ENCODE measurements at regions not wholly inside any gene's neighbourhood (a gene's known extent, or its start where the extent isn't known, plus 50 kb on each side); places are given as distances from the start of the nearest gene placed in this dataset.

DNA sequence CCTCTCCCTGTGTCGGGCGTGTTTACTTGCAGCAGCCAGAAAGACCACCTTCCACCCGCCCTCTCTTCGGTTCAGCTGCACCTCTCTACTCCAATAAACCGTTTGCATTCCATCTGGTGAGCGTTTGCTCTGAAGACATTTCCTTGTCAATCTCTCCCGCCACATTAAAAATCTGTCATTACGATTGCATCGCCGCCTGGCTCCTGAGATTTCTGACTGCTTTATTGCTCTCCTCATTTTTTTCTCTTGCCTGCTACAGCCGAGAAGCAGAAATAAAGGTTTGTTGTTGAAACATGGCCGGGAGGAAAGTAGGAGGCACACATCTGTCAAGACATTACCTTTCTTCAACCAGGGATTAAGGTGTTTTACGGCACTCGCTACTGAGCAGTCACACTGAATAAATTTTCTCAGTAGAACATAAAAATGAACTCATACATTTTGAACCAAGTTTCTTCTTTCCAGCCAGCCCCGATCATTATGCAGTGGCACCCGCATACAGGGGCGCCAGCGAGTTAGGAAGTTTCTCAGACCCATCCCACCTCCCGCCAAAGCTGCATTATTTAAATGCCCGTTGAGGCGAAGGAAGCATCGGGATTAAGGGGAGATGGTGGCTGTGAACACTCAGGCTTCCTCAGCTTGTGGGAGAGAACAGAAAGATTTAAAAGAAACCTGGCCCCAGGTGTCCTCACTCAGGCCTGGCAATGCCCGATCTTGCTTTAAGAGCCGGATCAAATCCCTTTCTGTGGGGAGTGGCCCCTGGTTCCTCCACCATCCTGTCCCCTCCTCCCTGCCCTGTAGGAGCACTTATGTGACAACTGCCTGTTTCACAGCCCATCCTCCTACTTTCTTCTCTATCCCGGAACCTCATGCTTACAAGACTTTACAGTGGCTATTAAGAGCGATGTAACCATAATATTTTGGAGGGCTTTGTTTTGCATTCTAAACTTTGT is 1108.9 kb downstream of the BCL11B start:
- no peak for DNase-seq (ENCODE audit: low spot score)

DNA sequence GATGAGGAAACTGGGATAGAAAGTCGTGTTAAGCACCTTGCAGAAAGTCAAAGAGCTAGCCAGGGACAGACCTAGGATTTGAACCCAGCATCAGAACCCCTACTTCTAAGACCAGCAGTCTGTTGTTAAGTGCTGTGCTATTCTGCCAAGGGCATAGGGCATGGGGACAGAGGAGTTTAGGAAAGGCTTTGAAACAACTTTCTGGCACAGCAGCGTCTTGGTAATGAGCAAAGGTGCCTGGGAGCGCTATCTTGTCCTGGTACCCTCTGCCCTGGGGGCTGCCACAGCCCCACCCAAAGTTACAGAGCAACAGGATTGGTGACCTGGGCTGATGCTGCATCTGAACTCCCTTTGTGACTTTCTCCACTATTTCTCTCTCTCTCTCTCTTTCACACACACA is 1108.1 kb downstream of the BCL11B start:
- DNase-seq (ENCODE audit: low spot score): no peak

DNA sequence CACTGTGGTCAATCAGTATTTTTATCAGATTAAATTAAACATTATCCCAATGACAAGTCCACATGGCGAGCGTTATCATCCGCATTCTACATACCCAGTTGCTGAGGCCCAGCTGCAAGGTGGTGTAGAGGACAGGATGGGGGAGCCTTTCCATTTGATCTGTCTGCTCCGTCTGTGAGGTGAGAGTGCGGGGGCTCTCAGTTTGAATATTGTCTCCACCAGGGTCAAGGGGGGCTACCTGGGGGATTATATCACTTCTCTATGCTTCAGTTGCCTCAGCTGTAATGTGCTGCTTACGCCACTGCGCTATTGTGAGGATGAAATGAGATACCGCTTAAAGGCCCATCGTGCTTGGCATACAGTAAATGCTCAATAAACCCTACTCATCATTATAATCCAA is 1106.0 kb downstream of the BCL11B start:
- no peak for DNase-seq (ENCODE audit: low spot score)

DNA sequence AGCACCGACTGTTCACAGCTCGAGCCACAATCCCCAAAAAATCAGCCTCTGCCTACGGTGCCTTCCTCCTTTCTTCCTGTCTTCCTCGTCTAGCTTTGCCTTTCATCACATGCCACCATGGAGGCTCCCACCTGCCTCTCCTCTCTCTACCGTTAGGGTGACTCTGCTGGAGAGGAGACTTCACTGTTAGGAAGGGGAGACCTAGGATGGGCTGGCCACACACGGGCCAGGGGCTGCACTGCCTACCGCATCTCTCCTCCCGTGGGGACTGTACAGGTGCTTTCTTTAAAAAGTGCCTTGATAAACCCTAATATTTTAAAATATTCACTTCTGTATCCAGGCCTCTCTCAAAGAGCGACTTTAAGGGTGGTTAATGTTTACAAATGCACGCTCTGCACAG is 1104.7 kb downstream of the BCL11B start:
- DNase-seq (ENCODE audit: low spot score): no peak

- DNase-seq (ENCODE audit: low spot score): no peak
Observed at GRCh38 chr14:98167705-98168104, 1104.3 kb downstream of the BCL11B start.

DNA sequence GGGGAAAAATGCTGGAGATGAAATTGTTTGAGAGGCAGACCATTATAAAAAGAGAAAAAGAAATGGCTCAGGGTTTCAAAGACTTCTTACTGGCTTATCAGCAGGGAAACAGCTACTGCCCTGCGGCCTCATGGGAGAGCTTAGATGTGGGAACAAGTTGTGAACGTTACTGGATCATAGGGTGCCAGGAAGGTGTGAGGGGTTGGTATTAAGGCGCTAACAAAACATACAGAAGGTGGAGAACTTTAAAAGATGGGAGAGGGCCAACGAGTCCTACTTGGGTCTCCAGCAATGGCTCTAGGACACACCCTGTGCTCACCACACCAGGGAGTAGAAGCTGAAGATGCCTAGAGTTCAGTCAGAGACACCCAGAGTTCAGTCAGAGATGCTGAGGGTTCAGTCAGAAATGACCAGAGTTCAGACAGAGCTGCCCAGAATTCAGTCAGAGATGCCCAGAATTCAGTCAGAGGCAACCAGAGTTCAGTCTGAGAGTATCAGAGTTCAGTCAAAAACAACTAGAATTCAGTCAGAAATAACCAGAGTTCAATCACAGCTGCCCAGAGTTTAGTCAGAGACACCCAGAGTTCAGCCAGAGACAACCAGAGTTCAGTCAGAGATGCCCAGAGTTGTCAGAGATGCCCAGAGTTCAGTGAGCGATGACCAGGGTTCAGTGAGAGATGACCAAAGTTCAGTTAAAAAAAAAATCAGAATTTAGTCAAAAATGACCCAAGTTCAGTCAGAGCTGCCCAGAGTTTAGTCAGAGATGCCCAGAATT is 1103.6 kb downstream of the BCL11B start:
- DNase-seq (ENCODE audit: low spot score): no peak

GRCh38 chr14:98169170-98169587 is 1102.8 kb downstream of the BCL11B start:
- DNase-seq (ENCODE audit: low spot score): no peak

- no peak for DNase-seq (ENCODE audit: low spot score)
Observed at GRCh38 chr14:98170575-98170974, 1101.4 kb downstream of the BCL11B start.

- no peak for DNase-seq (ENCODE audit: low spot score)
Observed at GRCh38 chr14:98171654-98172053, 1100.3 kb downstream of the BCL11B start.

GRCh38 chr14:98172243-98172778 is 1099.7 kb downstream of the BCL11B start:
- DNase-seq (ENCODE audit: low spot score): no peak

- DNase-seq (ENCODE audit: low spot score): no peak
Observed at GRCh38 chr14:98173305-98173704, 1098.7 kb downstream of the BCL11B start.

DNA sequence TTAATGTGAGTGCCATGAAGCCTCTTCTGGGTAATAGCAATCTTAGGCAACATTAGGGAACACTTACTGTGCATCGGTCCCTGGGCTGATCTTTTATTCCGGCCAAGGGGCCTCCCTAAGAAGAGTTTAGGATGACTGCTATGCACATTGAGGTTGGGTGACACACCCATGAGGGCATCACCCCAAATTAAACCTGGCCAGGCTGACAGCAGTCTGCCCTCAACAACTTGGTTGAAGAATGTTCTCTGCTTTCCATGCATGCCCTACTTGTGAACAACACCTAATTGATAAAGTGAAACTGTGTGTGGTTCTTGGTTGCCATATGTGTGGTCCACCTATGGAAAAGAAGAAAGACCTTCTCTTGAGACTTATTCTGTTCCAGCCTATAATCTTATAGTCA is 1098.0 kb downstream of the BCL11B start:
- no peak for DNase-seq (ENCODE audit: low spot score)

GRCh38 chr14:98175436-98175835 is 1096.6 kb downstream of the BCL11B start:
- DNase-seq (ENCODE audit: low spot score): no peak

DNA sequence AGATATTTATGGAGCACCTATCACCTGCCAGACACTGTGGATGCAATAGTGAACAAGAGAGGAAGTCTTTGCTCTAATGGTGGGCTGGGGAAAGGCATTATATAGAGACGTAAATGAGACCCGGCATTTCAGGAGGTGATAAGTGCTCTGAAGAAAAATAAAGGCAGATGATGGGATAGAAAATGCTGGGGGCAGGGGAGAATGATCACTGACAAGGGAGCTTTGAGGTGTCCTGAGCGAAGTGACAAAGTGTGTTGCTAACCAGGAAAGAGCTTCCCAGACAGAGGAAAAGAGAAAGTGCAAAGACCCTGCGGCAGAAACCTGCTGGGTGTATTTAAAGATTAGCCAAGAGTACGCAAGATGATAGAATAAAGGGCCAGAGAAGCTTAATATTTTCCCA is 1096.1 kb downstream of the BCL11B start:
- no peak for DNase-seq (ENCODE audit: low spot score)

DNA sequence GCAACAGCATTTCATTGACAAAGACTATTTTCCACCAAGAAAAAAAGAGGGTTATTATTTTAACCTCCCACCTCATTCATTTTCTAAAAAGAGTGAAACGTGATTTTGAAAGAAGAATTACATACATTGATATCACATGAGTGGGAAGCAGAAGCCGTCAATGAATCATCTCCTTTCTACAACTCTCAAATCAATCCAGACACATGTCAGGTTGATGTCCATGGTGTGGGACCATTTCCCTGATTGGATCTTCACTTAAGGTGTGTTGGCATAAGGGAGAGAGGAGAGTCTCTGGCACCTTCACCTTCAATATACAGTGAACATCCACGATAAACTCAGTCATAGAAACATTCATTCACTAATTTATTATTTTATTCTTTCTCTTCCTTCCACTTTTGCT is 1095.1 kb downstream of the BCL11B start:
- no peak for DNase-seq (ENCODE audit: low spot score)

- no peak for DNase-seq (ENCODE audit: low spot score)
Observed at GRCh38 chr14:98177551-98177950, 1094.4 kb downstream of the BCL11B start.

- no peak for DNase-seq (ENCODE audit: low spot score)
Observed at GRCh38 chr14:98181241-98181640, 1090.8 kb downstream of the BCL11B start.

DNA sequence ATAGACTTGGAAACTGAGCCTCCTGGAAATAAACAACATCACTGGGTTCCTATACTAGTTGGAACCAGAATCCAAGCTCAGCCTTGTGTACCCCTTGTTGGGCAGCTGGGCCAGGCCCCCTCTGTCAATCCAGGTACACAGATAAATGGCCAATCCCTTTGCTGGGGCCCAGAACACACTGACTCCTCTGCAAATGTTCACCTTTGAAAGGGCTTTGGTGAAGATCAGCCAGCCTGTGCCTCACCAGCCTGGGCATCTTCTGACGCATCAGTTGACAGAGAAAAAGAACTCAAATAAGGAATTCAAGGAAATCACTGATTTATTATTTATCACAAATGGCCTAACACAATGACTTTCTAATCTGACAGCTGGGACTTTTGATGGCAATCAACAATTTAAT is 1090.2 kb downstream of the BCL11B start:
- DNase-seq (ENCODE audit: low spot score): no peak

- no peak for DNase-seq (ENCODE audit: low spot score)
Observed at GRCh38 chr14:98182393-98183055, 1089.5 kb downstream of the BCL11B start.

DNA sequence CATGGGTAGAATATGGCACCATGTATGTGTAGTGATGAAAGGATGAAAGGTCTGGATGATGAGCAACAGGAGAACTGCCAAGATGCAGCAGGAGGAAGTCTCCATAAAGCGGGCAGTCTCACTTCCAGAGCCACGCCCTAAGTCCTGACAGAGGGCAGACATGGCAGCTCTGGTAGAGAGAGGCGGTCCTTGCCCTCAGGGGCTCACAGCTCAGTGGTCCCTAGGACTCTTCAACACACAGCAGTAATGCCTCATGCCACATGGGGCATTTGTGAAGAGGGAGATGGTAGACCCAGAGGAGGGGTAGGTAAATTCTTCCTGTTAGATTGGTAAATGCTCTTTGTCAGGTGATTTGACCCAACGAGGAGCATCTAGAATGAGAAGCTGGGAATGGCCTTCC is 1088.4 kb downstream of the BCL11B start:
- DNase-seq (ENCODE audit: low spot score): no peak

DNA sequence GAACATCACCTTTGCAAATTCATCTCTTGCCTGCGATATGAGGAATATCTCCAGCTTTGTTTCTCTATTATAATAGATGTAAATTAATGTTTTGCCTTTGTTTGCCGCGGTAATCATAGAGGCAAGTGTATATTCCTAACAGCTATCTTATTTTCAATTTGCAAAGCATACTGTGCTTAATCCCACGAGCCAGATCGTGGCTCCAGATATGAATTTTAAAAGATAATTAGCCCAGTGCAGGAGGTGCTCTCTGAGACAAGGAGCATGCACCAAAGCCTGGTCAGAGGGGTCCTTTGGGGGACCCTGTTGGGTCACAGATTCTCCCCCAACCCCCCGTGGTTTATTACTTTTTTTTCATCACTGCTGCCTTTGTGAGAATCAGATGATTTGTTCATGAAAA is 1087.5 kb downstream of the BCL11B start:
- DNase-seq (ENCODE audit: low spot score): no peak

GRCh38 chr14:98185036-98185435 is 1087.0 kb downstream of the BCL11B start:
- no peak for DNase-seq (ENCODE audit: low spot score)
